Keratinocyte (primary cell): ENCODE measurements at regions not wholly inside any gene's neighbourhood (a gene's known extent, or its start where the extent isn't known, plus 50 kb on each side); places are given as distances from the start of the nearest gene placed in this dataset.
A peak's percentile ranks its signal among the peaks of the same experiment; 100 is the strongest.

Source experiments
- DNase-seq: peaks from one replicate; pipeline ENCODE4 v3.0.0-alpha.2; 2011; ENCODE audit warnings: low read depth, missing footprints, low spot score
- FAIRE-seq: peaks from 2 replicates; lab custom pipeline; 2011; peaks lifted over from hg19 to GRCh38; lab: Jason Lieb, UNC
- H2AFZ ChIP-seq: 2 replicates; pipeline ENCODE4 v1.6.0; 2012; ENCODE audit warnings: low read length, control low read depth, inconsistent platforms; ENCODE audit not compliant: control insufficient read depth
- H3K27ac ChIP-seq: 2 replicates; pipeline ENCODE4 v1.5.1; 2011; ENCODE audit warnings: low read length; ENCODE audit not compliant: control insufficient read depth, insufficient read depth
- H3K27me3 ChIP-seq: 3 replicates; pipeline ENCODE4 v1.6.0; 2011; ENCODE audit warnings: low read length; ENCODE audit not compliant: control insufficient read depth, insufficient read depth; ENCODE audit errors: extremely low read depth
- H3K36me3 ChIP-seq, 2 experiments: 2 replicates in 1 of 2; 3 replicates in 1 of 2; pipeline ENCODE4 v1.5.1; 2011; ENCODE audit warnings: low read length in 2 of 2, mild to moderate bottlenecking in 1 of 2; ENCODE audit not compliant: control insufficient read depth in 2 of 2, insufficient read depth in 2 of 2; ENCODE audit errors: extremely low read depth in 1 of 2
- H3K4me1 ChIP-seq: 3 replicates; pipeline ENCODE4 v1.5.1; 2011; ENCODE audit warnings: low read length; ENCODE audit not compliant: control insufficient read depth, insufficient read depth; ENCODE audit errors: extremely low read depth
- H3K4me2 ChIP-seq: 3 replicates; pipeline ENCODE4 v1.6.0; 2011; ENCODE audit warnings: low read depth, low read length; ENCODE audit not compliant: control insufficient read depth, insufficient read depth; ENCODE audit errors: extremely low read depth
- H3K4me3 ChIP-seq, 3 experiments: fragments of 200-600 bp in 1 of 3; sonication (generic) in 1 of 3; 2 replicates in 2 of 3; 3 replicates in 1 of 3; pipeline ENCODE4 v1.5.1; 2011 to 2016; ENCODE audit warnings: low read length in 3 of 3, mild to moderate bottlenecking in 3 of 3, control low read depth in 2 of 3, inconsistent platforms in 1 of 3, low read depth in 1 of 3, mixed read lengths in 1 of 3, mixed run types in 1 of 3, moderate library complexity in 1 of 3; ENCODE audit not compliant: control insufficient read depth in 2 of 3, insufficient read depth in 2 of 3; ENCODE audit errors: extremely low read depth in 1 of 3
- H3K79me2 ChIP-seq: 2 replicates; pipeline ENCODE4 v1.6.0; 2012; ENCODE audit warnings: low read length; ENCODE audit not compliant: control insufficient read depth, insufficient read depth
- H3K9ac ChIP-seq: 3 replicates; pipeline ENCODE4 v1.6.0; 2011; ENCODE audit warnings: low read length; ENCODE audit not compliant: control insufficient read depth, insufficient read depth; ENCODE audit errors: extremely low read depth
- H3K9me1 ChIP-seq: 3 replicates; pipeline ENCODE4 v1.6.0; 2011; ENCODE audit warnings: low read length; ENCODE audit not compliant: control insufficient read depth, insufficient read depth; ENCODE audit errors: extremely low read depth
- H3K9me3 ChIP-seq: 2 replicates; pipeline ENCODE4 v1.5.1; 2012; ENCODE audit warnings: low read depth, low read length; ENCODE audit not compliant: control insufficient read depth
- H4K20me1 ChIP-seq: 3 replicates; pipeline ENCODE4 v1.6.0; 2011; ENCODE audit warnings: low read length; ENCODE audit not compliant: control insufficient read depth, insufficient read depth; ENCODE audit errors: extremely low read depth
- CTCF ChIP-seq, 3 experiments: IDR thresholded peaks in 1 of 3; conservative IDR thresholded peaks in 1 of 3; optimal IDR thresholded peaks in 1 of 3; 2 replicates in 2 of 3; 3 replicates in 1 of 3; pipeline versions ENCODE3 to v1.5.1; 2011; ENCODE audit warnings: low read length in 3 of 3, mild to moderate bottlenecking in 3 of 3, moderate library complexity in 2 of 3, control low read depth in 1 of 3, inconsistent platforms in 1 of 3; ENCODE audit not compliant: insufficient read depth in 2 of 3; ENCODE audit errors: extremely low read depth in 1 of 3
- EZH2 ChIP-seq: IDR thresholded peaks from one replicate; pipeline ENCODE4 v1.6.1; 2012; ENCODE audit warnings: inconsistent platforms, mild to moderate bottlenecking, low read length, moderate library complexity
- dilution Hi-C: fragments of 300-500 bp; cut with MboI; formaldehyde crosslinking; loops from one replicate; pipeline ENCODE4 v1.7.0; 2020; ENCODE audit warnings: low sequenced_read_pairs; ENCODE audit not compliant: extremely low pct_ligation_motif_present

- Histone ChIP-seq H3K27ac (no peak overlapping the region), H3K4me2 (no peak overlapping the region), H3K36me3 (no peaks in the 10 kb centered on the region), H3K9me3 (no peaks in the 10 kb centered on the region), H4K20me1 (no peaks in the 10 kb centered on the region), H3K27me3 (peaks cover 21% of the 10 kb centered on the region), H3K4me3 (no peak overlapping the region), H3K79me2 (no peaks in the 10 kb centered on the region), H3K9ac (no peak overlapping the region), H3K9me1 (no peaks in the 10 kb centered on the region), H2AFZ (no peak overlapping the region), H3K4me1 (no peaks in the 10 kb centered on the region)
- dilution Hi-C loops, result no loop called here
- DNase-seq, result no peak
- TF ChIP-seq EZH2 (no peak), CTCF (optimal IDR thresholded peaks at IDR 0.05 in 1 of 3, IDR thresholded peaks at IDR 0.05 in 1 of 3, conservative IDR thresholded peaks at IDR 0.05 in 1 of 3; ENCODE audit: extremely low read depth in 1 of 3, insufficient read depth in 2 of 3, low read length in 3 of 3) (peak; percentile 44 to 61 (median 57))
- no peak for FAIRE-seq
These were observed 510.3 kb downstream of the RNF144A start for GRCh38 chr2:7427293-7428060.

GRCh38 chr2:7428454-7429204 is 511.4 kb downstream of the RNF144A start:
- H3K27me3 ChIP-seq, result peaks cover 21% of the 10 kb centered on the region
- H3K36me3 ChIP-seq, result no peaks in the 10 kb centered on the region
- dilution Hi-C loops, result no loop called here

More at GRCh38 chr2:7428454-7429204, 511.4 kb downstream of the RNF144A start:
- H3K27ac ChIP-seq, result no peak overlapping the region
- DNase-seq (no peak), FAIRE-seq (no peak)
- no peak for TF ChIP-seq EZH2
- TF ChIP-seq CTCF (optimal IDR thresholded peaks at IDR 0.05 in 1 of 3, IDR thresholded peaks at IDR 0.05 in 1 of 3, conservative IDR thresholded peaks at IDR 0.05 in 1 of 3; ENCODE audit: extremely low read depth in 1 of 3, insufficient read depth in 2 of 3, low read length in 3 of 3), result no peak
- no peak overlapping the region for H3K4me2 ChIP-seq
- no peaks in the 10 kb centered on the region for H3K79me2 ChIP-seq
- no peak overlapping the region for H3K4me3 ChIP-seq
- no peaks in the 10 kb centered on the region for H3K4me1 ChIP-seq
- H2AFZ ChIP-seq, result no peak overlapping the region
- no peaks in the 10 kb centered on the region for H3K9me1 ChIP-seq
- no peak overlapping the region for H3K9ac ChIP-seq
- H4K20me1 ChIP-seq, result no peaks in the 10 kb centered on the region
- H3K9me3 ChIP-seq, result no peaks in the 10 kb centered on the region
